HEK293 (cell line): ENCODE measurements at regions not wholly inside any gene's neighbourhood (a gene's known extent, or its start where the extent isn't known, plus 50 kb on each side); places are given as distances from the start of the nearest gene placed in this dataset.

Experiments
- CTCF ChIA-PET: fragments of 350-600 bp; formaldehyde crosslinking; extraction: SDS; loops from one replicate; lab custom pipeline; 2021; ENCODE audit warnings: antibody characterized with exemption; lab: Yijun Ruan, JAX
- POLR2A ChIA-PET: fragments of 300-600 bp; formaldehyde crosslinking; extraction: SDS; loops from one replicate; lab custom pipeline; 2020; ENCODE audit warnings: antibody characterized with exemption, inconsistent platforms; lab: Yijun Ruan, JAX
- H3K27ac ChIP-seq: fragments of 200-500 bp; sonication (Bioruptor generic); 2 replicates; pipeline ENCODE4 v1.5.1; 2014; ENCODE audit warnings: low read depth, low read length, control low read depth, inconsistent platforms; ENCODE audit errors: extremely low read depth
- H3K36me3 ChIP-seq, 2 experiments: fragments of 200-500 bp in 1 of 2; sonication (Bioruptor generic) in 1 of 2; 1 replicate in 1 of 2; 2 replicates in 1 of 2; pipeline ENCODE4 v1.5.1; 2014 to 2017; ENCODE audit warnings: inconsistent platforms in 2 of 2, low read length in 2 of 2; ENCODE audit not compliant: control insufficient read depth in 2 of 2, insufficient read depth in 1 of 2
- H3K4me1 ChIP-seq: fragments of 200-500 bp; sonication (Bioruptor generic); 2 replicates; pipeline ENCODE4 v1.5.1; 2014; ENCODE audit warnings: mild to moderate bottlenecking, low read length, inconsistent platforms; ENCODE audit not compliant: control insufficient read depth, insufficient read depth
- H3K4me3 ChIP-seq: 2 replicates; pipeline ENCODE4 v1.5.1; 2011; ENCODE audit warnings: low read depth, mild to moderate bottlenecking, control low read depth, low read length, moderate library complexity
- H3K9me3 ChIP-seq: fragments of 200-500 bp; sonication (Bioruptor generic); 2 replicates; pipeline ENCODE4 v1.5.1; 2014; ENCODE audit warnings: low read depth, low read length, inconsistent platforms; ENCODE audit not compliant: control insufficient read depth, insufficient read depth
- EGR2 ChIP-seq: fragments of 450-650 bp; formaldehyde crosslinking; IDR thresholded peaks from 2 replicates; pipeline ENCODE4 v1.5.1; 2016; ENCODE audit warnings: low read depth, missing biosample characterization, missing genetic modification characterization
- SALL2 ChIP-seq: fragments of 450-650 bp; formaldehyde crosslinking; IDR thresholded peaks from 2 replicates; pipeline ENCODE4 v1.5.0; 2017; ENCODE audit warnings: missing biosample characterization, mild to moderate bottlenecking, missing genetic modification characterization, borderline replicate concordance
- ZNF121 ChIP-seq: fragments of 450-650 bp; formaldehyde crosslinking; IDR thresholded peaks from 2 replicates; pipeline ENCODE4 v1.5.1; 2016; ENCODE audit warnings: missing biosample characterization, missing genetic modification characterization
- ZNF175 ChIP-seq: fragments of 450-650 bp; formaldehyde crosslinking; IDR thresholded peaks from 2 replicates; pipeline ENCODE4 v1.5.1; 2016; ENCODE audit warnings: missing biosample characterization, missing genetic modification characterization
- ZNF239 ChIP-seq: fragments of 450-650 bp; formaldehyde crosslinking; IDR thresholded peaks from 2 replicates; pipeline ENCODE4 v1.5.1; 2016; ENCODE audit warnings: missing biosample characterization, missing genetic modification characterization
- ZNF366 ChIP-seq: fragments of 450-650 bp; formaldehyde crosslinking; conservative IDR thresholded peaks from 2 replicates; pipeline ENCODE4 v1.5.1; 2016; ENCODE audit warnings: missing biosample characterization, missing genetic modification characterization
- ZNF664 ChIP-seq: fragments of 450-650 bp; formaldehyde crosslinking; IDR thresholded peaks from 2 replicates; pipeline ENCODE4 v1.5.1; 2016; ENCODE audit warnings: missing biosample characterization, missing genetic modification characterization
- ZNF776 ChIP-seq: fragments of 450-650 bp; formaldehyde crosslinking; IDR thresholded peaks from 2 replicates; pipeline ENCODE4 v1.5.0; 2017; ENCODE audit warnings: missing biosample characterization, missing genetic modification characterization, borderline replicate concordance
- TF ChIP-seq, protein P1 (sequence below): fragments of 450-650 bp; formaldehyde crosslinking; IDR thresholded peaks from 2 replicates; pipeline ENCODE4 v1.5.1; 2016; ENCODE audit warnings: missing biosample characterization, missing genetic modification characterization
- TF ChIP-seq, protein P2 (sequence below): fragments of 450-650 bp; formaldehyde crosslinking; IDR thresholded peaks from 2 replicates; pipeline ENCODE4 v1.5.1; 2016; ENCODE audit warnings: missing biosample characterization, missing genetic modification characterization
- TF ChIP-seq, protein P3 (sequence below): fragments of 450-650 bp; formaldehyde crosslinking; IDR thresholded peaks from 2 replicates; pipeline ENCODE4 v1.5.1; 2016; ENCODE audit warnings: missing biosample characterization, missing genetic modification characterization, borderline replicate concordance

DNA sequence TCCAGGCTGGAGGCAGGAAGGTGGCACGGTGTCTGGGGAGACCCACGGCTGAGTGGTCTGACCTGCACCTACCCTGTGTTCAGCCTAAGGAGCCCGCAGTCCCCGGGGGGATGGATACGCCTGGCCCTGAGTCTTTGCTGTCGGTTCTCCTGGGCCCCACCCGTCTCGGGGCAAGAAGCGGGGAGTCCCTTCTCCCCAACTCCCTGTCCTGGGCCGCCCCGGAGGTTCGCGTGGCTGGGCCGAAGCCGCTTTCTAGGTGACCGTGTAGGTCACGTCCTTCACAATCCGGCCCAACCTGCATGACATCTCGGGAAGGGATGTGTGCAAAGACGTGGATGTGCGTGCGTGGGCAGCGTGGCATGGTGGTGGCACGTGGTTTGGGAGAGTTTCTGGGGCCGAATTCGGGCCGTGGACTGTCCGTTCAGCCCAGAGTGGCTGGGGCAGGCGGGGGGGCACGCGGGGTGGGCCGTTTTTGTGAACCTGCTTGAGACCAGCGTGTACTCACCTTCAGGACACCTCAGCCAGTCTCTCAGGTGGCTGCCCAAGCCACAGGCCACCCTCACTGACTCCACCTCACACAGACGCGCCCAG lies 103.3 kb downstream of the PTPRS start (continued):
- TF ChIP-seq, protein P1, sequence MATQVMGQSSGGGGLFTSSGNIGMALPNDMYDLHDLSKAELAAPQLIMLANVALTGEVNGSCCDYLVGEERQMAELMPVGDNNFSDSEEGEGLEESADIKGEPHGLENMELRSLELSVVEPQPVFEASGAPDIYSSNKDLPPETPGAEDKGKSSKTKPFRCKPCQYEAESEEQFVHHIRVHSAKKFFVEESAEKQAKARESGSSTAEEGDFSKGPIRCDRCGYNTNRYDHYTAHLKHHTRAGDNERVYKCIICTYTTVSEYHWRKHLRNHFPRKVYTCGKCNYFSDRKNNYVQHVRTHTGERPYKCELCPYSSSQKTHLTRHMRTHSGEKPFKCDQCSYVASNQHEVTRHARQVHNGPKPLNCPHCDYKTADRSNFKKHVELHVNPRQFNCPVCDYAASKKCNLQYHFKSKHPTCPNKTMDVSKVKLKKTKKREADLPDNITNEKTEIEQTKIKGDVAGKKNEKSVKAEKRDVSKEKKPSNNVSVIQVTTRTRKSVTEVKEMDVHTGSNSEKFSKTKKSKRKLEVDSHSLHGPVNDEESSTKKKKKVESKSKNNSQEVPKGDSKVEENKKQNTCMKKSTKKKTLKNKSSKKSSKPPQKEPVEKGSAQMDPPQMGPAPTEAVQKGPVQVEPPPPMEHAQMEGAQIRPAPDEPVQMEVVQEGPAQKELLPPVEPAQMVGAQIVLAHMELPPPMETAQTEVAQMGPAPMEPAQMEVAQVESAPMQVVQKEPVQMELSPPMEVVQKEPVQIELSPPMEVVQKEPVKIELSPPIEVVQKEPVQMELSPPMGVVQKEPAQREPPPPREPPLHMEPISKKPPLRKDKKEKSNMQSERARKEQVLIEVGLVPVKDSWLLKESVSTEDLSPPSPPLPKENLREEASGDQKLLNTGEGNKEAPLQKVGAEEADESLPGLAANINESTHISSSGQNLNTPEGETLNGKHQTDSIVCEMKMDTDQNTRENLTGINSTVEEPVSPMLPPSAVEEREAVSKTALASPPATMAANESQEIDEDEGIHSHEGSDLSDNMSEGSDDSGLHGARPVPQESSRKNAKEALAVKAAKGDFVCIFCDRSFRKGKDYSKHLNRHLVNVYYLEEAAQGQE: no peak
- TF ChIP-seq ZNF121: no peak

DNA sequence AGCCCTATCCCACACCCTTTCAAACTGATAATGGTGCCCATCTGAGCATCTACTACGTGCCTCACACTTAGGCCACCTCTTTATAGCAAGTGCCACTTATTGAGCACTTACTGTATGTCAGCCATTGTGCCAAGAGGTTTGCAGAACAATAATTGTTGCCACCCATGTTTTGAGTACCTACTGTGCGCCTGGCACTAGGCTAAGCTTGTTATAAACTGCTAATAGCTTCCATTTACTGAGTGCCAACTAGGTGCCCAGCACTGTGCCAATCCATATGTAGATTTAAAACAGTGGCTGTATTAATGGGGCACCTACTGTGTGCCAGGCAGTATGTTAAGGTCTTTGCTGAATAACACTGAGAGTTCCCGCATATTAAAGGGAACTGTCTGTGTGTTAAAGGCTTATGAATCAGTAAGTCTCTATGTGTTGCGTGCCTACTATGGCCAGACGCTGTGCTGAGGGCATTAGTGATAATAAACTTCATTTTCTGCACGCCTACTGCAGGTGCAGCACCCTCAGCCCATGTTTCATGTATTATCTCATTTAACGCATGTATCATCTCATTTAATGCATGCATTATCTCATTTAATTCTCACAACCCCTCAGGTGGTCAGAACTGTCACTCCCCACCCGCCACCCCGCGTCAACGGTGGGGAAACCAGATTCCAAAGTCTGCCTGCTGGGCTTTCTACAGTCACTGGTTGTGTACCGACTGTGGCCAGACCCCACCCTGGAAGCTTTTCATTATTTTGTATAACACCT lies 105.0 kb downstream of the PTPRS start:
- Histone ChIP-seq H3K4me1 (no peaks in the 10 kb centered on the region), H3K4me3 (no peak overlapping the region), H3K9me3 (no peaks in the 10 kb centered on the region), H3K36me3 (no peaks in the 10 kb centered on the region; a peak in 1 of 3 replicates), H3K27ac (no peak overlapping the region)
- POLR2A ChIA-PET: no interaction called here
- TF ChIP-seq ZNF776 (tag by site-specific recombination): no peak
- TF ChIP-seq ZNF366 (tag by site-specific recombination): no peak
- TF ChIP-seq SALL2 (tag by site-specific recombination): no peak
- TF ChIP-seq, protein P2, sequence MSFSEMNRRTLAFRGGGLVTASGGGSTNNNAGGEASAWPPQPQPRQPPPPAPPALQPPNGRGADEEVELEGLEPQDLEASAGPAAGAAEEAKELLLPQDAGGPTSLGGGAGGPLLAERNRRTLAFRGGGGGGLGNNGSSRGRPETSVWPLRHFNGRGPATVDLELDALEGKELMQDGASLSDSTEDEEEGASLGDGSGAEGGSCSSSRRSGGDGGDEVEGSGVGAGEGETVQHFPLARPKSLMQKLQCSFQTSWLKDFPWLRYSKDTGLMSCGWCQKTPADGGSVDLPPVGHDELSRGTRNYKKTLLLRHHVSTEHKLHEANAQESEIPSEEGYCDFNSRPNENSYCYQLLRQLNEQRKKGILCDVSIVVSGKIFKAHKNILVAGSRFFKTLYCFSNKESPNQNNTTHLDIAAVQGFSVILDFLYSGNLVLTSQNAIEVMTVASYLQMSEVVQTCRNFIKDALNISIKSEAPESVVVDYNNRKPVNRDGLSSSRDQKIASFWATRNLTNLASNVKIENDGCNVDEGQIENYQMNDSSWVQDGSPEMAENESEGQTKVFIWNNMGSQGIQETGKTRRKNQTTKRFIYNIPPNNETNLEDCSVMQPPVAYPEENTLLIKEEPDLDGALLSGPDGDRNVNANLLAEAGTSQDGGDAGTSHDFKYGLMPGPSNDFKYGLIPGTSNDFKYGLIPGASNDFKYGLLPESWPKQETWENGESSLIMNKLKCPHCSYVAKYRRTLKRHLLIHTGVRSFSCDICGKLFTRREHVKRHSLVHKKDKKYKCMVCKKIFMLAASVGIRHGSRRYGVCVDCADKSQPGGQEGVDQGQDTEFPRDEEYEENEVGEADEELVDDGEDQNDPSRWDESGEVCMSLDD (tag by site-specific recombination): no peak
- no peak for TF ChIP-seq ZNF175 (tag by site-specific recombination)
- TF ChIP-seq ZNF239 (tag by site-specific recombination): no peak
- TF ChIP-seq ZNF664 (tag by site-specific recombination): peak; percentile 100
- CTCF ChIA-PET: interaction anchor here (1.0 kb wide), 1 partner anchor 299 kb away, joined by 3 read pairs; no protein-coding TSS in a partner anchor

DNA sequence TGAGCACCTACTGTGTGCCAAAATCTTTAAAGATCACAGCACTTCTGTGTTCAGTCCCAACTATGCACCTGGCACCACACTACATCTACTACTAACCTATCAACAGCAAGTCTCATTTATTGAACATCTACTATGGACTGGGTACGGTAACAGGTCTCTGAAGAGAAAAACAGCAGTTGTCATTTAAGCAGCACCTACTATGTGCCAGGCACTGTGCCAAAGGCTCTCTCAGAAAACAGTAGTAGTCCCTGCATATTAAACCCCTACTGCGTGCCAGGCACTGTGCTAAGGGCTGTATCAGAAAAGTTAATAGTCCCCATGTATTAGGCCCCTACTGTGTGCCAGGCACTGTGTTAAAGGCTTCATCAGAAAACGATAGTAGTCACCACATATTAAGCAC lies 106.2 kb downstream of the PTPRS start:
- CTCF ChIA-PET: no interaction called here
- TF ChIP-seq EGR2 (tag by site-specific recombination) (no peak), ZNF664 (tag by site-specific recombination) (peak; percentile 93)
- TF ChIP-seq, protein P3, sequence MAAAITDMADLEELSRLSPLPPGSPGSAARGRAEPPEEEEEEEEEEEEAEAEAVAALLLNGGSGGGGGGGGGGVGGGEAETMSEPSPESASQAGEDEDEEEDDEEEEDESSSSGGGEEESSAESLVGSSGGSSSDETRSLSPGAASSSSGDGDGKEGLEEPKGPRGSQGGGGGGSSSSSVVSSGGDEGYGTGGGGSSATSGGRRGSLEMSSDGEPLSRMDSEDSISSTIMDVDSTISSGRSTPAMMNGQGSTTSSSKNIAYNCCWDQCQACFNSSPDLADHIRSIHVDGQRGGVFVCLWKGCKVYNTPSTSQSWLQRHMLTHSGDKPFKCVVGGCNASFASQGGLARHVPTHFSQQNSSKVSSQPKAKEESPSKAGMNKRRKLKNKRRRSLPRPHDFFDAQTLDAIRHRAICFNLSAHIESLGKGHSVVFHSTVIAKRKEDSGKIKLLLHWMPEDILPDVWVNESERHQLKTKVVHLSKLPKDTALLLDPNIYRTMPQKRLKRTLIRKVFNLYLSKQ (tag by site-specific recombination): no peak
- TF ChIP-seq, all 188 proteins: peak for 1
- Histone ChIP-seq H3K36me3 (no peaks in the 10 kb centered on the region; a peak in 1 of 3 replicates), H3K27ac (no peak overlapping the region), H3K9me3 (no peaks in the 10 kb centered on the region), H3K4me1 (no peaks in the 10 kb centered on the region), H3K4me3 (no peak overlapping the region)
- POLR2A ChIA-PET: no interaction called here
